Astrocyte of the spinal cord (primary cell): ENCODE measurements at regions not wholly inside any gene's neighbourhood (a gene's known extent, or its start where the extent isn't known, plus 50 kb on each side); places are given as distances from the start of the nearest gene placed in this dataset.

Source experiments
- DNase-seq: peaks from one replicate; pipeline ENCODE4 v3.0.0; 2011; ENCODE audit warnings: low read depth, low spot score
- H3K4me3 ChIP-seq: 2 replicates; pipeline ENCODE4 v1.5.1; 2011; ENCODE audit warnings: low read depth, mild to moderate bottlenecking, low read length, moderate library complexity
- in situ Hi-C: cut with HindIII; loops from 2 replicates; pipeline ENCODE4 v1.10.0; 2017; ENCODE audit warnings: low sequenced_read_pairs
- TF ChIP-seq, protein P1 (sequence below): IDR thresholded peaks from 2 replicates; pipeline ENCODE4 v1.5.1; 2012; ENCODE audit warnings: low read depth, mild to moderate bottlenecking, low read length, inconsistent platforms

- TF ChIP-seq, protein P1, sequence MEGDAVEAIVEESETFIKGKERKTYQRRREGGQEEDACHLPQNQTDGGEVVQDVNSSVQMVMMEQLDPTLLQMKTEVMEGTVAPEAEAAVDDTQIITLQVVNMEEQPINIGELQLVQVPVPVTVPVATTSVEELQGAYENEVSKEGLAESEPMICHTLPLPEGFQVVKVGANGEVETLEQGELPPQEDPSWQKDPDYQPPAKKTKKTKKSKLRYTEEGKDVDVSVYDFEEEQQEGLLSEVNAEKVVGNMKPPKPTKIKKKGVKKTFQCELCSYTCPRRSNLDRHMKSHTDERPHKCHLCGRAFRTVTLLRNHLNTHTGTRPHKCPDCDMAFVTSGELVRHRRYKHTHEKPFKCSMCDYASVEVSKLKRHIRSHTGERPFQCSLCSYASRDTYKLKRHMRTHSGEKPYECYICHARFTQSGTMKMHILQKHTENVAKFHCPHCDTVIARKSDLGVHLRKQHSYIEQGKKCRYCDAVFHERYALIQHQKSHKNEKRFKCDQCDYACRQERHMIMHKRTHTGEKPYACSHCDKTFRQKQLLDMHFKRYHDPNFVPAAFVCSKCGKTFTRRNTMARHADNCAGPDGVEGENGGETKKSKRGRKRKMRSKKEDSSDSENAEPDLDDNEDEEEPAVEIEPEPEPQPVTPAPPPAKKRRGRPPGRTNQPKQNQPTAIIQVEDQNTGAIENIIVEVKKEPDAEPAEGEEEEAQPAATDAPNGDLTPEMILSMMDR: no peak
- DNase-seq: no peak
- in situ Hi-C loops: no loop called here
- no peak overlapping the region for H3K4me3 ChIP-seq
Observed at GRCh38 chr2:167793725-167794124, 453.7 kb downstream of the STK39 start.

DNA sequence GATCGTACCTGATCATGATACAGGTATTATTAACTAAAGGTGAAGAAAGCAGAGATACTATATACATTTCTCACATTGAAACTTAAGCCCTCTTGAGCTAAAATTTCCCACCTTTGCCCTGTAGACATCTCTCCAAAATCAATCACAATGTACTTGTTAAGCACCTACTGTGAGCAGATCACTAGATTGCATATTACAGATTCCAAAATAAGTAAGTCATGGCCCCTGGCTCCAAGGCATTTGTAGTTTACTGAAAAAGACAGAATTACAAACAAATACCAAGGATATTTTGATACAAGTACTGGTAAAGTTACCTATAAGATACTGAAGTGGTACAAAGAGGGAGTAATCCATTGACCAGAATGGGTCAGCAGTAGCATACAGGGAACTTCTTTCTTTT lies 455.3 kb downstream of the STK39 start:
- no peak overlapping the region for H3K4me3 ChIP-seq

GRCh38 chr2:167790781-167791450 lies 456.5 kb downstream of the STK39 start:
- in situ Hi-C loops: no loop called here
- TF ChIP-seq, protein P1: no peak
- no peak for DNase-seq
- no peak overlapping the region for H3K4me3 ChIP-seq

More for the DNA sequence above, 455.3 kb downstream of the STK39 start:
- no peak for DNase-seq
- in situ Hi-C loops: no loop called here
- TF ChIP-seq, protein P1: no peak

DNA sequence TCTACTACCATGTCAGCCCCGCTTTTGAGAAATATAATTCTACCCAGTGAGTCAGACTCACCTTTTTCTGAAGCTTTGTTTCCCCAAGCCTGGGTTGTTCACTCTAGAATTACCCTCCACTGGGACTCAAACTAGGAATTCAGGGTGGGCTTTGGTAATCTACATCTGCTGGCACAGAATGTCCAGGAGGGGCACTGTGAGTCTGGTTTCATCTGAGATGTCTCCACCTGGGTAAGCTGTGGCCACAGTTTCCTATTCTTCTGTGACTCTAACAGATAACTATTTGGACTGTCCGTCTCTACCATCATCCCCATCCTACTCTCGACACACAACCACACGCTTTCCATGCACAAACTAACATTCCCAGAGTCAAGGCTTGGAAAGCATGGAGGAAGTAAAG lies 457.2 kb downstream of the STK39 start:
- DNase-seq: no peak
- TF ChIP-seq, protein P1: no peak
- no peak overlapping the region for H3K4me3 ChIP-seq
- in situ Hi-C loops: no loop called here

- in situ Hi-C loops: no loop called here
- TF ChIP-seq, protein P1: no peak
- no peak overlapping the region for H3K4me3 ChIP-seq
- no peak for DNase-seq
Observed at GRCh38 chr2:167787562-167787961, 459.8 kb downstream of the STK39 start.

DNA sequence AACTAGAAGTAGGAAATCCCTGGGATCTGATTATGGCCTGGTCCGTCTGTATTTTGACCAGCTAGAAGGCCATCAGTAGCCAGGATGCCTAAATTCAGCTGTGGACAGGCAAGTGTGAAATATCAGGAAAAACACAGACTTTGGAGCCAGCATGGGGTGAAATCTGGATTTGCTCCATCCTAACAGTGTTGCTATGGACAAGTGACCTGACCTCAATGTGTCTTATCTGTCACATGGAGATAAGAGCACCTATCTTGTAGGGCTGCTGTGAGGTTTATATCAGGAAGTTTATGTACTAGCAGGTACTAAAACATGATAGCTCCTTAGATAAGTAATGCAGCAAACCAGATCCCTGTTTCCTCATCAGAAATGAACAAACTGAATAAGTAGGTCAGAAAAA lies 460.4 kb downstream of the STK39 start:
- in situ Hi-C loops: no loop called here

More for the DNA sequence above, 460.4 kb downstream of the STK39 start:
- TF ChIP-seq, protein P1: no peak
- H3K4me3 ChIP-seq: no peak overlapping the region
- DNase-seq: no peak
